K562 (cell line): ENCODE measurements at regions not wholly inside any gene's neighbourhood (a gene's known extent, or its start where the extent isn't known, plus 50 kb on each side); places are given as distances from the start of the nearest gene placed in this dataset.
A peak's percentile ranks its signal among the peaks of the same experiment; 100 is the strongest.

Source experiments
- ATAC-seq: fragments of 200-7000 bp; cut with Tn5 transposase; 3 replicates; pipeline ENCODE4 v1.9.1; 2020; ENCODE audit warnings: moderate library complexity
- BruUV-seq: library from RNA; stranded (reverse); fragments of 400-500 nt; replicated peaks from 2 replicates; lab custom pipeline; 2021; lab: Mats Ljungman, UMichigan
- CTCF ChIA-PET: fragments of 300-600 bp; formaldehyde crosslinking; extraction: SDS; loops from one replicate; lab custom pipeline; 2021; ENCODE audit warnings: low intra/inter-chr PET ratio; lab: Yijun Ruan, JAX
- POLR2A ChIA-PET: fragments of 300-600, 350-650 bp; sonication (Branson Sonifier 250); formaldehyde crosslinking; extraction: SDS; loops from one replicate; lab custom pipeline; 2021; ENCODE audit warnings: antibody characterized with exemption, inconsistent platforms; lab: Yijun Ruan, JAX
- DNase-seq, 4 experiments: peaks; one replicate each; pipeline versions ENCODE4 v3.0.0 to v3.0.0-alpha.2; 2011 to 2018; ENCODE audit warnings: low spot score in 3 of 4, mixed read lengths in 3 of 4; ENCODE audit errors: extremely low read depth in 1 of 4
- FAIRE-seq: peaks from 2 replicates; lab custom pipeline; 2011; peaks lifted over from hg19 to GRCh38; lab: Jason Lieb, UNC
- H2AFZ ChIP-seq: 2 replicates; pipeline ENCODE4 v1.6.0; 2011; ENCODE audit warnings: low read depth, low read length, control low read depth, inconsistent platforms
- H3K27ac ChIP-seq: fragments of 200-600 bp; 3 replicates; pipeline ENCODE4 v1.8.0; 2011; ENCODE audit warnings: low read depth, mild to moderate bottlenecking, control low read depth, inconsistent platforms, low read length, moderate library complexity, mixed read lengths; ENCODE audit errors: extremely low read depth
- H3K27me3 ChIP-seq, 2 experiments: fragments of 300-600 bp in 1 of 2; 2 replicates in 1 of 2; 3 replicates in 1 of 2; pipeline versions ENCODE4 v1.6.0 to v1.8.0; 2011; ENCODE audit warnings: inconsistent platforms in 2 of 2, low read length in 2 of 2, mild to moderate bottlenecking in 1 of 2, mixed read lengths in 1 of 2, moderate library complexity in 1 of 2; ENCODE audit not compliant: control insufficient read depth in 2 of 2, insufficient read depth in 2 of 2
- H3K36me3 ChIP-seq: fragments of 300-600 bp; 3 replicates; pipeline ENCODE4 v1.8.0; 2011; ENCODE audit warnings: mild to moderate bottlenecking, low read length, inconsistent platforms; ENCODE audit not compliant: control insufficient read depth, insufficient read depth
- H3K4me1 ChIP-seq, 2 experiments: fragments of 200-600 bp in 1 of 2; replicated peaks in 1 of 2; 2 replicates in 1 of 2; 3 replicates in 1 of 2; pipeline versions ENCODE4 v1.5.1 to v1.8.0; 2011; ENCODE audit warnings: inconsistent platforms in 2 of 2, low read length in 2 of 2, mild to moderate bottlenecking in 1 of 2, mixed read lengths in 1 of 2, moderate library complexity in 1 of 2; ENCODE audit not compliant: control insufficient read depth in 2 of 2, insufficient read depth in 2 of 2
- H3K4me2 ChIP-seq: 2 replicates; pipeline ENCODE4 v1.6.1; 2011; ENCODE audit warnings: low read length, control low read depth, inconsistent platforms, mixed read lengths; ENCODE audit not compliant: insufficient read depth
- H3K4me3 ChIP-seq: fragments of 200-600 bp; sonication (generic), shearing (Covaris generic); 2 replicates; pipeline ENCODE4 v1.5.1; 2016; ENCODE audit warnings: control low read depth, inconsistent platforms
- H3K79me2 ChIP-seq: fragments of 200-600 bp; 3 replicates; pipeline ENCODE4 v1.8.0; 2011; ENCODE audit warnings: low read length, inconsistent platforms; ENCODE audit not compliant: control insufficient read depth, insufficient read depth
- H3K9ac ChIP-seq, 2 experiments: 2 replicates each; pipeline versions ENCODE4 v1.6.0 to v1.6.1; 2011; ENCODE audit warnings: low read depth in 2 of 2, low read length in 2 of 2, control low read depth in 1 of 2, inconsistent platforms in 1 of 2, mild to moderate bottlenecking in 1 of 2, mixed read lengths in 1 of 2; ENCODE audit not compliant: insufficient read depth in 1 of 2
- H3K9me1 ChIP-seq: one replicate; pipeline ENCODE4 v1.6.0; 2011; ENCODE audit warnings: inconsistent platforms, mild to moderate bottlenecking, low read length, moderate library complexity; ENCODE audit not compliant: control insufficient read depth, insufficient read depth
- H3K9me3 ChIP-seq: replicated peaks from 2 replicates; pipeline ENCODE4 v1.5.1; 2011; ENCODE audit warnings: low read depth, low read length, inconsistent platforms; ENCODE audit not compliant: control insufficient read depth, insufficient read depth
- H4K20me1 ChIP-seq: replicated peaks from 2 replicates; pipeline ENCODE4 v1.6.1; 2011; ENCODE audit warnings: low read length, inconsistent platforms, mixed read lengths; ENCODE audit not compliant: control insufficient read depth, insufficient read depth
- ATF2 ChIP-seq: sonication (generic); formaldehyde crosslinking; IDR thresholded peaks from 2 replicates; pipeline ENCODE4 v1.8.1; 2022; ENCODE audit warnings: missing genetic modification reagents
- HMBOX1 ChIP-seq: sonication (generic); IDR thresholded peaks from 2 replicates; pipeline ENCODE4 v1.6.1; 2016
- PRPF4 ChIP-seq: fragments of 200-400 bp; formaldehyde crosslinking; IDR thresholded peaks from one replicate; pipeline ENCODE4 v1.6.1; 2017; ENCODE audit warnings: low read length, low read depth, mild to moderate bottlenecking; ENCODE audit not compliant: insufficient read depth, poor library complexity, severe bottlenecking
- WGBS: fragments of 100-300 bp; shearing (Covaris generic); methylation state at CpG from one replicate; pipeline ENCODE4 v1.1.6; 2016; ENCODE audit warnings: low coverage, mixed read lengths; ENCODE audit not compliant: insufficient coverage; ENCODE audit errors: missing lambda C conversion rate; 5-methylcytosine and 5-hydroxymethylcytosine counted together
- in situ Hi-C: fragments of 300-500 bp; cut with MboI; formaldehyde crosslinking; loops from 4 replicates; pipeline ENCODE4 v1.15.0; 2018; ENCODE audit warnings: inconsistent platforms, mixed read lengths
- intact Hi-C: fragments of 100-400 bp; cut with micrococcal nuclease; formaldehyde crosslinking; loops from 2 replicates; pipeline ENCODE4 v1.14.2; 2022

DNA sequence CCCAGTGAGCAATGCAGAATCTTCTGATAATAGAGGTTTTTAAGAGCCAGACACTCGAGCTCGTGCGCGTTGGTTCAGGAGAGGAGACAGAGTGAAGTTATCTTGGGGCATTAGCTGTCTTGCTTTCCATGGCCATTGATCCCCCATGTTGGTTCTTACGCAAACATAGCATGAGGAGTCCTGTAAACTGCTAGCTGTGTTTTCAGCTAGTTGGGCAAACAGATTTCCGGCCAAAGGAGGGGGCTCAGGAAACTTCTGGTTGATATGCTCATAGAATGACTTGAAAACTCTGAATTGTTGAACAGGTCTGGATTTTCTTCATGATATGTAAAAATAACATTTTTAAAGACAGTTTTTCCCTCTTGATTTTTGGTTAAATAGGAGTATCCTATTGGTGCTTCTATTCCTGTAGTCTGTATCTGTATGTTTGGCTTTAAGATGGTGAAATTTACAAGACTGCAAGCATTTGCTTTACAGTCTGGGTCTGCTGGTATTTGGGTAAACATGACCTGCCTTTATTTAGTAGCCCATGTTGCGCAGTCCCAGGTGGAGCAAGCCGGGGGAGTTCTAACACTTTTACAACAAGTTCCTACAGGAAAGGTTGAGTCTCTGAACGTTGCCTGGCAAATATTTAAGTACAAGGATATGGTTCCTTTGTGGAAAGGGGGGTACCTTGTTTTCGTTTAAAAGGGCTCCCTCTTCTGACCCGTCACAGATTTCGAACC lies 218.4 kb upstream of the KCND2 start (continued):
- no peak for TF ChIP-seq ATF2 (CRISPR knock-in tag)
- TF ChIP-seq, all 486 proteins: peak for 0

- ChIA-PET POLR2A (no interaction called here), CTCF (no interaction called here)
- ATAC-seq = no peak
- Histone ChIP-seq H3K36me3 (no peaks in the 10 kb centered on the region), H3K4me1 (peaks cover 0 to 4% of the 10 kb centered on the region in 2 experiments; a peak in 2 of 5 replicates), H3K27me3 (no peaks in the 10 kb centered on the region; a peak in 1 of 5 replicates), H2AFZ (no peak overlapping the region), H4K20me1 (no peaks in the 10 kb centered on the region), H3K9me3 (no peaks in the 10 kb centered on the region), H3K4me2 (no peak overlapping the region), H3K79me2 (no peaks in the 10 kb centered on the region), H3K9ac (no peak overlapping the region), H3K4me3 (no peak overlapping the region), H3K27ac (no peak overlapping the region), H3K9me1 (no peaks in the 10 kb centered on the region)
- no peak for FAIRE-seq
- intact Hi-C loops = loop anchor here (10.0 kb wide), 1 partner anchor 120 kb away; no protein-coding TSS in a partner anchor
- WGBS = 19% methylated on average over 4 of the region's 4 CpGs
- in situ Hi-C loops = no loop called here
- no TSS peak for BruUV-seq
- peak; percentile 51; the same call in 1 of the 2 replicates for TF ChIP-seq HMBOX1
- TF ChIP-seq PRPF4 = no peak
- no peak for DNase-seq
These were observed 217.7 kb upstream of the KCND2 start for GRCh38 chr7:120055300-120055699.
